KMS-11 (cell line): ENCODE measurements at regions not wholly inside any gene's neighbourhood (a gene's known extent, or its start where the extent isn't known, plus 50 kb on each side); places are given as distances from the start of the nearest gene placed in this dataset.

Experiments
- H2AFZ ChIP-seq: fragments of 200-600 bp; sonication (generic); 2 replicates; pipeline ENCODE4 v1.6.1; 2016; ENCODE audit warnings: antibody characterized with exemption, mixed run types, low read depth
- H3K27ac ChIP-seq: fragments of 200-600 bp; sonication (generic); 2 replicates; pipeline ENCODE4 v1.6.1; 2016; ENCODE audit warnings: mild to moderate bottlenecking, mixed run types
- H3K27me3 ChIP-seq: fragments of 200-600 bp; sonication (generic); 2 replicates; pipeline ENCODE4 v1.6.1; 2017; ENCODE audit warnings: mild to moderate bottlenecking, low read depth, mixed run types, moderate library complexity; ENCODE audit not compliant: insufficient read depth
- H3K36me3 ChIP-seq: fragments of 200-600 bp; sonication (generic); 2 replicates; pipeline ENCODE4 v1.6.1; 2017; ENCODE audit warnings: mild to moderate bottlenecking, mixed run types; ENCODE audit not compliant: insufficient read depth
- H3K4me1 ChIP-seq: fragments of 200-600 bp; sonication (generic); 2 replicates; pipeline ENCODE4 v1.6.1; 2016; ENCODE audit warnings: mild to moderate bottlenecking, low read depth, mixed run types; ENCODE audit not compliant: poor library complexity, severe bottlenecking
- H3K4me2 ChIP-seq: fragments of 200-600 bp; sonication (generic); 2 replicates; pipeline ENCODE4 v1.7.0; 2016; ENCODE audit warnings: mild to moderate bottlenecking, mixed run types
- H3K4me3 ChIP-seq: fragments of 200-600 bp; sonication (generic); IDR thresholded peaks from 2 replicates; pipeline ENCODE4 v1.6.1; 2017; ENCODE audit warnings: low read depth, low read length, mixed read lengths; ENCODE audit not compliant: insufficient read depth
- H3K79me2 ChIP-seq: fragments of 200-600 bp; sonication (generic); 2 replicates; pipeline ENCODE4 v1.6.1; 2016; ENCODE audit warnings: low read depth, mixed run types; ENCODE audit not compliant: insufficient read depth
- H3K9ac ChIP-seq: fragments of 200-600 bp; sonication (generic); 2 replicates; pipeline ENCODE4 v1.6.1; 2016; ENCODE audit warnings: mild to moderate bottlenecking, mixed run types
- H4K20me1 ChIP-seq: fragments of 200-600 bp; sonication (generic); 2 replicates; pipeline ENCODE4 v1.6.1; 2016; ENCODE audit warnings: mild to moderate bottlenecking, mixed run types; ENCODE audit not compliant: insufficient read depth
- TF ChIP-seq, protein P1 (sequence below): fragments of 200-600 bp; sonication (generic); conservative IDR thresholded peaks from 2 replicates; pipeline ENCODE4 v1.6.1; 2017; ENCODE audit warnings: low read depth, mild to moderate bottlenecking, antibody characterized with exemption, low read length, moderate library complexity, mixed read lengths

- Histone ChIP-seq H2AFZ (no peak overlapping the region), H3K4me3 (no peak overlapping the region), H3K79me2 (no peaks in the 10 kb centered on the region), H3K27ac (no peak overlapping the region), H3K4me1 (no peaks in the 10 kb centered on the region), H3K36me3 (no peaks in the 10 kb centered on the region), H4K20me1 (no peaks in the 10 kb centered on the region), H3K27me3 (no peaks in the 10 kb centered on the region), H3K4me2 (no peak overlapping the region), H3K9ac (no peak overlapping the region)
- TF ChIP-seq, protein P1, sequence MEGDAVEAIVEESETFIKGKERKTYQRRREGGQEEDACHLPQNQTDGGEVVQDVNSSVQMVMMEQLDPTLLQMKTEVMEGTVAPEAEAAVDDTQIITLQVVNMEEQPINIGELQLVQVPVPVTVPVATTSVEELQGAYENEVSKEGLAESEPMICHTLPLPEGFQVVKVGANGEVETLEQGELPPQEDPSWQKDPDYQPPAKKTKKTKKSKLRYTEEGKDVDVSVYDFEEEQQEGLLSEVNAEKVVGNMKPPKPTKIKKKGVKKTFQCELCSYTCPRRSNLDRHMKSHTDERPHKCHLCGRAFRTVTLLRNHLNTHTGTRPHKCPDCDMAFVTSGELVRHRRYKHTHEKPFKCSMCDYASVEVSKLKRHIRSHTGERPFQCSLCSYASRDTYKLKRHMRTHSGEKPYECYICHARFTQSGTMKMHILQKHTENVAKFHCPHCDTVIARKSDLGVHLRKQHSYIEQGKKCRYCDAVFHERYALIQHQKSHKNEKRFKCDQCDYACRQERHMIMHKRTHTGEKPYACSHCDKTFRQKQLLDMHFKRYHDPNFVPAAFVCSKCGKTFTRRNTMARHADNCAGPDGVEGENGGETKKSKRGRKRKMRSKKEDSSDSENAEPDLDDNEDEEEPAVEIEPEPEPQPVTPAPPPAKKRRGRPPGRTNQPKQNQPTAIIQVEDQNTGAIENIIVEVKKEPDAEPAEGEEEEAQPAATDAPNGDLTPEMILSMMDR = no peak
These were observed 902.5 kb downstream of the KCNJ2 start for GRCh38 chr17:71071837-71072236.

GRCh38 chr17:71080937-71081336 lies 911.6 kb downstream of the KCNJ2 start:
- Histone ChIP-seq H4K20me1 (no peaks in the 10 kb centered on the region), H3K4me2 (no peak overlapping the region), H3K79me2 (no peaks in the 10 kb centered on the region), H2AFZ (no peak overlapping the region), H3K4me3 (no peak overlapping the region), H3K9ac (no peak overlapping the region), H3K4me1 (peaks cover 8% of the 10 kb centered on the region), H3K27me3 (no peaks in the 10 kb centered on the region), H3K27ac (no peak overlapping the region), H3K36me3 (no peaks in the 10 kb centered on the region)
- TF ChIP-seq, protein P1 = no peak

- Histone ChIP-seq H3K36me3 (no peaks in the 10 kb centered on the region), H3K9ac (no peak overlapping the region), H3K4me3 (no peak overlapping the region), H3K79me2 (no peaks in the 10 kb centered on the region), H3K4me2 (no peak overlapping the region), H2AFZ (no peak overlapping the region), H3K4me1 (peaks cover 13% of the 10 kb centered on the region), H4K20me1 (no peaks in the 10 kb centered on the region), H3K27me3 (no peaks in the 10 kb centered on the region), H3K27ac (no peak overlapping the region)
- TF ChIP-seq, protein P1 = no peak
These were observed 912.3 kb downstream of the KCNJ2 start for GRCh38 chr17:71081666-71082065.

GRCh38 chr17:71084219-71084618 lies 914.9 kb downstream of the KCNJ2 start:
- Histone ChIP-seq H3K27me3 (no peaks in the 10 kb centered on the region), H3K36me3 (no peaks in the 10 kb centered on the region), H3K4me3 (no peak overlapping the region), H3K4me1 (peaks cover 13% of the 10 kb centered on the region), H3K79me2 (no peaks in the 10 kb centered on the region), H3K27ac (no peak overlapping the region), H2AFZ (no peak overlapping the region), H3K4me2 (no peak overlapping the region), H4K20me1 (no peaks in the 10 kb centered on the region), H3K9ac (no peak overlapping the region)
- TF ChIP-seq, protein P1 = peak; percentile 78
